Mammary epithelial cell (primary cell): ENCODE measurements at regions not wholly inside any gene's neighbourhood (a gene's known extent, or its start where the extent isn't known, plus 50 kb on each side); places are given as distances from the start of the nearest gene placed in this dataset.

ENCODE experiments used
- EZH2 ChIP-seq: IDR thresholded peaks from 2 replicates; pipeline ENCODE4 v1.6.1; 2012; ENCODE audit warnings: low read length, inconsistent platforms, borderline replicate concordance
- TF ChIP-seq, protein P1 (sequence below), 2 donors: IDR thresholded peaks in 1 of 2; conservative IDR thresholded peaks in 1 of 2; 2 replicates each; pipeline ENCODE4 v1.5.1; 2011 to 2012; ENCODE audit warnings: inconsistent platforms in 2 of 2, low read length in 2 of 2, mild to moderate bottlenecking in 2 of 2, control low read depth in 1 of 2, low read depth in 1 of 2; ENCODE audit not compliant: insufficient read depth in 1 of 2; ENCODE audit errors: extremely low read depth in 1 of 2

DNA sequence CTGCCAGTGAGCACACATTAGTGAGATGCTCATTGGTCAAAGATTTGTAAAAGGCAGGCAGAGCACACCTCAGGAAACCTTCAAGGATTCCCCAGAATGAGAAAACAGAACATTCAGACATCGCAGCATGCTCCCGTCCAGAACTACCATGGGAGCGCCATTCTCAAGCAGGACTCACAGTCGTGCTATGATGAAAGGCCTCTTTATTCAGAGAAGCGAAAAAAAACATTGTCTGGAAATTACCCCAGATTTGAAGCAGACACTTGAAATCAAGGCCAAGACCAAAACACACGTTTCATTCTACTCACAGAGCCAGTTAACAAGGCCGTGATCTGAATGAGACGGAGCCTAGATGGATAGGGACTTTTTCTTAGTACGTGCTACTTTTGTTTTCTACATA is 961.8 kb upstream of the TENM3 start:
- TF ChIP-seq, protein P1, sequence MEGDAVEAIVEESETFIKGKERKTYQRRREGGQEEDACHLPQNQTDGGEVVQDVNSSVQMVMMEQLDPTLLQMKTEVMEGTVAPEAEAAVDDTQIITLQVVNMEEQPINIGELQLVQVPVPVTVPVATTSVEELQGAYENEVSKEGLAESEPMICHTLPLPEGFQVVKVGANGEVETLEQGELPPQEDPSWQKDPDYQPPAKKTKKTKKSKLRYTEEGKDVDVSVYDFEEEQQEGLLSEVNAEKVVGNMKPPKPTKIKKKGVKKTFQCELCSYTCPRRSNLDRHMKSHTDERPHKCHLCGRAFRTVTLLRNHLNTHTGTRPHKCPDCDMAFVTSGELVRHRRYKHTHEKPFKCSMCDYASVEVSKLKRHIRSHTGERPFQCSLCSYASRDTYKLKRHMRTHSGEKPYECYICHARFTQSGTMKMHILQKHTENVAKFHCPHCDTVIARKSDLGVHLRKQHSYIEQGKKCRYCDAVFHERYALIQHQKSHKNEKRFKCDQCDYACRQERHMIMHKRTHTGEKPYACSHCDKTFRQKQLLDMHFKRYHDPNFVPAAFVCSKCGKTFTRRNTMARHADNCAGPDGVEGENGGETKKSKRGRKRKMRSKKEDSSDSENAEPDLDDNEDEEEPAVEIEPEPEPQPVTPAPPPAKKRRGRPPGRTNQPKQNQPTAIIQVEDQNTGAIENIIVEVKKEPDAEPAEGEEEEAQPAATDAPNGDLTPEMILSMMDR (conservative IDR thresholded peaks at IDR 0.05 in 1 of 2, IDR thresholded peaks at IDR 0.05 in 1 of 2; ENCODE audit: extremely low read depth in 1 of 2, insufficient read depth in 1 of 2, low read depth in 1 of 2, low read length in 2 of 2): no peak
- TF ChIP-seq EZH2: no peak
